ENCODE measurements at regions not wholly inside any gene's neighbourhood (a gene's known extent, or its start where the extent isn't known, plus 50 kb on each side); places are given as distances from the start of the nearest gene placed in this dataset.
"Not testable (repeated sequence)": the region's sequence is repeated elsewhere in the genome, so short reads cannot be mapped to it uniquely, and the experiment has no call there.

DNA sequence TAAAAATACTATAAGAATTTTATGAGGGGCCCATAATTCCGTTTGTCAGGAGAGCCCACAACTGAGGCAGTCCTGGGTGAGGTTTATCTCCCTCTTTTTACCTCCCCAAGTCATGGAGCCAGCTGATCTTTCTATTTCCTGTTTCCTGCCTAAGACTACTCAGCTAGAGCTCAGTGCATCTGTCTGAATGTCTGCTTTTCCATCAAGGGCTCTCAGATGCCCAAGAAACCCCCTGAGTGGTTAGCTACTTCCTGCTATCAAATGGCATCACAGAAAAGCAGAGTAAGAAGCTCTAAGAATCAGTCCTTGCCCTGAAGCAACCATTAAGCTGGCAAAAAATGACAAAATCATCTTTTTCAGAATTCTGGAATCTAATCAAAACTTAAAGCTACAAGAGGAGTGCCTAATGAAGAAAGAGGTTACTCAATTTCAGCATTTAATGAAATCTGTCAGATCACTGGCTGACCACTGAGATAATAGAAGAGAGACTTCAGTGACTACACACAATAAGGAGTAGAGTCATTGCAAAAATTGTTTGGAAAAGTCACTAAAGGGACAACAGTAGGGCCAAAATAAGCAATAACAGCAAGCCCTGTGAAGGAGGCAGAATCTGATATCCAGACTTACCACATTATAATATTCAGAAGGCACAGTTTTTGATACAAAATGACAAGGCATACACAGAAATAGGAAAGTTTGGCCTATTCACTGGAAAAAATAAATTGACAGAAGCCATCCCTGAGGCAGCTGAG, 150.1 kb downstream of the CYB561 start:
- no peak for DNase-seq

DNA sequence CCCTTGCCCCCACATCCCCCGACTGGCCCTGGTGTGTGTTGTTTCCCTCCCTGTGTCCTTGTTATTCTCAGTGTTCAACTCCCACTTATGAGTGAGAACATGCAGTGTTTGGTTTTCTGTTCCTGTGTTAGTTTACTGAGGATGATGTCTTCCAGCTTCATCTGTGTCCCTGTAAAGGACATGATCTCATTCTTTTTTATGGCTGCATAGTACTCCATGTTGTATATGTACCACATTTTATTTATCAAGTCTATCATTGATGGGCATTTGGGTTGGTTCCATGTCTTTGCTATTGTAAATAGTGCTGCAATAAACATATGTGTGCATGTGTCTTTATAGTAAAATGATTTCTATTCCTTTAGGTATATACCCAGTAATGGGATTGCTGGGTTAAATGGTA, 147.2 kb downstream of the CYB561 start:
- not testable (repeated sequence) for DNase-seq

DNA sequence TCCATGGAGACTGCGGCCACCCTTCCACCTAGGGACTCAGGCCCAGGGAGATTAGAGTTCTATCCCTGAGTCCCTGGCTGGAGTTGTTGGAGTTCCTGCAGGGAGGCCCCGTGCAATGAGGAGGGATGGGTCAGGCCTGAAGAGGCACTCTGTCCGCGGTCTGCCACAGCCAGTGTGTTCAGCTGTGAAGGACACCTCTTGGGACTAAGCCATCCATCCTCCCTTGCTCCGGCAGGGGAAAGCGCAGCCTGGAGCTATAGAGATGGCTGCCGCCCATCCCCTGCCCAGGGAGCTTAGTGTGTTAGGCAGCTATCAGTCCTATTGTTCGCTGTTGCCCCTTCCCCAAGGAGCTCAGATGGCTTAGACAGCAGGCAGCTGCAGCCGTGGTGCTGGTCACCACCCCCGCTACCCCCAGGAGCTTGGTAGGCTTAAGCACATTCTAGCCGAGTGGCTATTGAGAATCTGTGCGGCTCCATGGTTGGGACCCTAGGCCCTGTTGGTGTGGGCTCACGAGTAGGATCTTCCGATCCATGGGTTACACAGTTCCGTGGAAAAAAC, 141.3 kb downstream of the CYB561 start:
- no peak for DNase-seq

GRCh38 chr17:63305857-63306256, 140.2 kb downstream of the CYB561 start:
- no peak for DNase-seq

DNA sequence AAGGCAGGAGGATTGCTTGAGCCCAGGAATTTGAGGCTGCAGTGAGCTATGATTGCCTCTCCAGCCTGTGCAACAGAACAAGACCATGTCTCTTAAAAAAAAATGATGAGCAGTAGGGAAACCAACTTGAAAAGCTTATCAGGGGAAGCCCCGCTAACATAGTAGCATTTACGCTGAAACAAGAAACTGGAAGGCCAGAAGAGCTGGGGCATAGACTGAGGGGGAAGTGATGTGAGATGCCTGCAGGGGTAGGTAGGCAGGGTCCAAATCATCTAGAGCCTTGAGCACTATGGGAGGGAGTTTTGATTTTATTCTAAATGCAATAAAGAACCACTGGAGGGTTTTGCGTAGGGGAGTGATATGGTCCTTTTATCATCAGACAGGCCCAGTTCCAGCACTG, 139.3 kb downstream of the CYB561 start:
- DNase-seq, result no peak

- DNase-seq, result no peak
Measured at GRCh38 chr17:63308272-63308671, 137.8 kb downstream of the CYB561 start.

GRCh38 chr17:63309021-63309420, 137.1 kb downstream of the CYB561 start:
- DNase-seq, result no peak

DNA sequence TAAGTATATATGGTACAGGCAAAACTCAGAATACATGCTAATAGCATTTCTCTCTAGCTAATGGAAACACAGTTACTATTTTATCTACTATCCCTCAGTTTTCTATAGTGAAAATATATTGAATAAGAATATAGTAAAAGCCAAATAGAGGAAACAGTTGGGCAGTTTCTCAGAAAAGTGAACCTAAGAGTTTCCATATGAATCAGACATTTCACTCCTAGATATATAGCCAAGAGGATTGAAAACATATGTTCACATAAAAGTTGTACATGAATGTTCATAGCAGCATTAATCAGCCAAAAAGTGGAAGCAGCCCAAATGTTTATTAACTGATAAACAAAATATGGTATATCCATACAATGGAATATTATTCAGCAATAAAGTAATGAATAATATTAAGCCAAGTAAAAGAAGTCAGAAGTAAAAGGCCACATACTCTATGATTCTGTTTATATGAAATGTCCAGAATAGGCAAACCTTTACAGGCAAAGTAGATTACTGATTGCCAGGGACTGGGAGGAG, 134.6 kb downstream of the CYB561 start:
- DNase-seq, result no peak

DNA sequence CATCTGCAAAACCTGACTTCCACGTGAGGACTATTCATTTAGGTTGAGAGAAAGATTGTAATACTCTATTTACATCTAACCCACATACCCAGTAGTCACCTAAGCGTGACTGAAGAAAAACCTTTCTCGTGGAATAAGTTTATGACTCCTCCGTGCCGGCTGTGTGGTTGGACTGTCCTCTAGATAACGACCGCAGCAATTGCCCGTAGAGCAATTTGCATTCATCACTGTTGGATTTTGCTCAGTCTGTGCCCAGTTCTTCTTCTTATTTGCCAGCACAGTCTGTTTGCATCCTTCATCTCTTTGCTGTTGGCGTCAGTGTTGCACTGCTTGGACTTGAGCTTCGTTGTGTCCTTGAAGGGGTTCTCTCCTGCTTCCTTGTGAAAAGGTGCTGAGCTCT, 131.3 kb downstream of the CYB561 start:
- no peak for DNase-seq

DNA sequence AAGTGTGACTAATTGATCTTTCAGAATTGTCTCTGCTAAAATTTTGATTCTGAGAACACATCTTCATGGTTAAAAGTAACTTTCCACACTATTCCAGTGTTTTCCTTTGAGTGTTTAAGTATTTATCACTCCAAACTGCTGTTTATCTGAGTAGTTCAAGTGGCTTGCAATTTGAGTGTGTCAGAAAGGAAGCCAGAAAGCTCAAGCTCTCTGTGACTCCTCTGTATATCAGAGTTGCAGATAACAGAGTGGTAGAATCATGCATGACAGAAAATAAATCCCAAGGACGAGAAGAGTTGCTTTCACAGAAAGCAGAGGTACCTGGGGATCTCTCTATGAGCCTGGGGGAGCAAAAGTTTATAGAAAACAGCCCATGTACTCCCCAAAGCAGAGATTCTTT, 130.0 kb downstream of the CYB561 start:
- no peak for DNase-seq

- no peak for DNase-seq
Measured at GRCh38 chr17:63317166-63317840, 128.8 kb downstream of the CYB561 start.

DNA sequence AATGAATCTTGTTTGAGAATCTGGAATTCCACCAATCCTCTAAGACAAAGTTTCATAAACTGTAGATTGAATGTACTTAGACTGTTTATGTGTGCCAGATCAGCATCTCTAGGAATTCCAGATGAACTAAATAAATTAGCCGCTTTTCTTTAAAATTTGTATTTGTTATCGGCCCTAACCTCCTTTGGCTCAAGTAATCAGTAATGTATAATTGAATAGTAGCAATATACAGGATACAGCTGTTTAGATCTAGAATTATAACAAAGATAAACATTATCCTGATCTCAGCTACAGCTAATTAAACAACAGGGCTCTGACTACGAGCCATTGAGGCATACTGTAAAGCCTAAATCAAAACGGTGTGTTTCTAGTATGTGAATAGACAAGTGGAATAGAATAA, 120.3 kb downstream of the CYB561 start:
- no peak for DNase-seq

- DNase-seq, result no peak
Measured at GRCh38 chr17:63329876-63330275, 116.2 kb downstream of the CYB561 start.

- DNase-seq, result no peak
Measured at GRCh38 chr17:63331301-63332061, 114.6 kb downstream of the CYB561 start.

GRCh38 chr17:63332286-63332685, 113.8 kb downstream of the CYB561 start:
- no peak for DNase-seq

DNA sequence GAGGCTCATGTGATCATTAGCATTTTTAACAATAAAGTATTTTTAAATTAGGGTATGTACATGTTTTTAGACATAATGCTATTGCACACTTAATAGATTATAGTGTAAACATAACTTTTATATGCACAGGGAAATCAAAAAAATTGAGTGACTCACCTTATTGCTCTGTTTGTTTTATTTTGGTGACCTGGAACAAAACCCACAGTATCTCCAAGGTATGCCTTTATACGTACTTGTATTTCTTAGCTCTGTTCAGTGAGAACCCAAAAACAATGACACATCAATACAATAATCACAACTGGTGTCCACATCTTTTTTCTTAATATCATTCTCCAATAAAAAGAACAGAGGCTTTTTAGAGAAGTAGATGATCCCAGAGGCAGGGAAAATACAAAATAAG, 112.2 kb downstream of the CYB561 start:
- no peak for DNase-seq

DNA sequence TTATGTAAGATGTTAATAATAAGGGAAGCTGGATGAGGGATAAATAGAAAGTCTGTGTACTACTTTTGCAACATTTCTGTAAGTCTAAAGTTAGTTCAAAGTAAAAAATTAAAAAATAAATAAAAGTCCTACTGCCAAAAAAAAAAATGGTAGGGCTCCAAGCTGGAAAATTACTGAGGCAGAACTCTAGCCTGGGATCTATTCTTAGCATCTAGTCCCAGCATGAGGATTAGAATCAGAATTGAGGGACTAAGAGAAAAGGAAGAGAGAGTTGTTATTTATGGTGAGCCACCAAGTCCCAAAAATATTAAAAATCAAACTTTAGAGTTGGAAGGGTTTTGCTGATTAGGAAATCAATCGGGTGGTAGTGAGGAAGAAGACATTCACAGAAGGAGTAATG, 110.3 kb downstream of the CYB561 start:
- DNase-seq, result no peak

DNA sequence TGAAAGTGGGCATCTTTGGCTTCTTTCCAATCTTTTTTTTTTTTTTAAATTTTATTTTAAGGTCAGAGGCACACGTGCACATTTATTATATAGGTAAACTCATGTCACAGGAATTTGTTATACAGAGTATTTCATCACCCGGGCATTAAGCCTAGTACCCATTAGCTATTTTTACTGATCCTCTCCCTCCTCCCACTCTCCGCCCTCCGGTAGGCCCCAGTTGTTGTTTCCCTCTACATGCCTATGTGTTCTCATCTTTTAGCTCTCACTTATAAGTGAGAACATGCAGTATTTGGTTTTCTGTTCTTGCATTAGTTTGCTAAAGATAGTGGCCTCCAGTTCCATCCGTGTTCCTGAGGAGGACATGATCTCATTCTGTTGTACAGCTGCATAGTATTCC, 108.5 kb downstream of the CYB561 start:
- DNase-seq, result no peak

DNA sequence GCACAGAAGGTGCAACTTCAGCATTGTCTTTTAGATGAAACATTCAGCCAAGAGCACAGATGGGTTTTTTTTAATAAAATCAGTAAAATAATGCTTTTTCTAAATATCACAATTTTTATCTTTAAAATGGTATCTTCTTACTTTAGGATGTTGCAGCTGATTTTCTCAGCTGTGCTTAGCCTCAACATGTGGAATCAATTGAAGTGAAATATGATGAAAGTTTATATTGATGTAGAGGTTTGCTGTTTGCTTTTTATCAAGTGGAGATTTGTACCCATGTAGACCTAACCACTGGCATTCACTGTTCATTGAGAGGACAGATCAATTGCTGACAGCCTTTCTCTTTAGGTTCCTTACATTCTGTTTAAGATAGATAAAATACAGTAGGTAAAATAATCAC, 107.8 kb downstream of the CYB561 start:
- DNase-seq, result no peak

GRCh38 chr17:63341276-63341675, 104.8 kb downstream of the CYB561 start:
- no peak for DNase-seq

GRCh38 chr17:63344383-63344782, 101.7 kb downstream of the CYB561 start:
- no peak for DNase-seq

- no peak for DNase-seq
Measured at GRCh38 chr17:63345611-63346010, 100.5 kb downstream of the CYB561 start.

DNA sequence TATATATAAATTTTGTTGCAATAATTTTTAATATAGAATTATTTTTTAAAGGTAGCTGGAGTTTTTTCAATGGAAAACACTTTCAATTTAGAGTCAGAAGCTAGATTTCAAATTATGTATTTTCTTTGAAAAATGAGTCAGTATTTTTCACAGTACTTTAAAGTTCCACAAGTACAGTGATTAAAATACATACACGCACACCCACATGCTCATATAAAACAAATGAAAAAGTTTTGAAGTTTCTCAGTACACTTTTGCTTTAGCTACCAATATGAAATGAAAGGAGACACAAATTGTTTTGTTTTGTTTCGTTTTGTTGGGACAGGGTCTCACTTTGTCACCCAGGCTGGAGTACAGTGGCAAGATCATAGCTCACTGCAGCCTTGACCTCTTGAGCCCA, 98.6 kb downstream of the CYB561 start:
- DNase-seq, result no peak

Data from NCI-H2029 treated with DMSO at 0.1 percent for 48 hours (cell line).